Mesenchymal stem cell (in vitro differentiated cells and primary cell): ENCODE measurements at regions not wholly inside any gene's neighbourhood (a gene's known extent, or its start where the extent isn't known, plus 50 kb on each side); places are given as distances from the start of the nearest gene placed in this dataset.
A peak's percentile ranks its signal among the peaks of the same experiment; 100 is the strongest.

Experiments used
- DNase-seq: peaks from one replicate; pipeline ENCODE4 v3.0.0-alpha.2; 2013
- H2AFZ ChIP-seq: one replicate; pipeline ENCODE4 v1.6.1; 2013; ENCODE audit warnings: low read depth, mild to moderate bottlenecking, control low read depth, inconsistent platforms, low read length, moderate library complexity
- H2AK5ac ChIP-seq: 2 replicates; pipeline ENCODE4 v1.6.1; 2013; ENCODE audit warnings: low read length, moderate library complexity, mild to moderate bottlenecking, inconsistent platforms; ENCODE audit not compliant: severe bottlenecking
- H2BK120ac ChIP-seq: one replicate; pipeline ENCODE4 v1.6.1; 2013; ENCODE audit warnings: low read depth, mild to moderate bottlenecking, inconsistent platforms, low read length, moderate library complexity
- H2BK12ac ChIP-seq, 2 experiments: one replicate each; pipeline ENCODE4 v1.6.1; 2013; ENCODE audit warnings: inconsistent platforms in 2 of 2, low read length in 2 of 2, mild to moderate bottlenecking in 2 of 2, moderate library complexity in 2 of 2, control low read depth in 1 of 2
- H2BK15ac ChIP-seq: one replicate; pipeline ENCODE4 v1.6.1; 2013; ENCODE audit warnings: mild to moderate bottlenecking, low read depth, inconsistent platforms; ENCODE audit not compliant: poor library complexity, severe bottlenecking
- H2BK5ac ChIP-seq: 2 replicates; pipeline ENCODE4 v1.6.1; 2013; ENCODE audit warnings: low read depth, mild to moderate bottlenecking, low read length, control low read depth, inconsistent platforms; ENCODE audit not compliant: poor library complexity, severe bottlenecking
- H3K14ac ChIP-seq, 2 experiments: one replicate each; pipeline ENCODE4 v1.6.1; 2013; ENCODE audit warnings: inconsistent platforms in 2 of 2, low read length in 2 of 2, control low read depth in 1 of 2, mild to moderate bottlenecking in 1 of 2, moderate library complexity in 1 of 2
- H3K18ac ChIP-seq, 2 experiments: one replicate each; pipeline ENCODE4 v1.6.1; 2013; ENCODE audit warnings: inconsistent platforms in 2 of 2, low read length in 2 of 2, control low read depth in 1 of 2, low read depth in 1 of 2, mild to moderate bottlenecking in 1 of 2
- H3K23ac ChIP-seq, 2 experiments: one replicate each; pipeline ENCODE4 v1.6.1; 2013; ENCODE audit warnings: inconsistent platforms in 2 of 2, low read length in 2 of 2, mild to moderate bottlenecking in 2 of 2, moderate library complexity in 2 of 2, control low read depth in 1 of 2
- H3K27ac ChIP-seq: 2 replicates; pipeline ENCODE4 v1.5.1; 2013; ENCODE audit warnings: mild to moderate bottlenecking, moderate library complexity, low read length, control low read depth, inconsistent platforms; ENCODE audit not compliant: poor library complexity, severe bottlenecking
- H3K27me3 ChIP-seq, 2 experiments: 2 replicates each; pipeline versions ENCODE4 v1.6.1 to v1.7.0; 2013; ENCODE audit warnings: low read length in 2 of 2, mild to moderate bottlenecking in 2 of 2, moderate library complexity in 2 of 2, control low read depth in 1 of 2, inconsistent platforms in 1 of 2; ENCODE audit not compliant: control insufficient read depth in 1 of 2, insufficient read depth in 1 of 2
- H3K36me3 ChIP-seq, 2 experiments: 2 replicates each; pipeline versions ENCODE4 v1.6.1 to v1.7.0; 2013; ENCODE audit warnings: low read length in 2 of 2, control low read depth in 1 of 2, inconsistent platforms in 1 of 2, low read depth in 1 of 2, mild to moderate bottlenecking in 1 of 2; ENCODE audit not compliant: insufficient read depth in 2 of 2, control insufficient read depth in 1 of 2
- H3K4ac ChIP-seq, 2 experiments: one replicate each; pipeline ENCODE4 v1.6.1; 2013; ENCODE audit warnings: inconsistent platforms in 2 of 2, low read length in 2 of 2, mild to moderate bottlenecking in 2 of 2, moderate library complexity in 2 of 2, control low read depth in 1 of 2, low read depth in 1 of 2
- H3K4me1 ChIP-seq: 2 replicates; pipeline ENCODE4 v1.6.1; 2013; ENCODE audit warnings: low read depth, low read length, control low read depth; ENCODE audit not compliant: control insufficient read depth, insufficient read depth
- H3K4me2 ChIP-seq: 2 replicates; pipeline ENCODE4 v1.6.1; 2013; ENCODE audit warnings: low read length, mild to moderate bottlenecking, inconsistent platforms; ENCODE audit not compliant: poor library complexity, severe bottlenecking
- H3K4me3 ChIP-seq, 2 experiments: 2 replicates each; pipeline versions ENCODE4 v1.5.1 to v1.7.0; 2013; ENCODE audit warnings: low read length in 2 of 2, mild to moderate bottlenecking in 2 of 2, control low read depth in 1 of 2, low read depth in 1 of 2; ENCODE audit not compliant: insufficient read depth in 1 of 2
- H3K79me1 ChIP-seq: replicated peaks from 2 replicates; pipeline ENCODE4 v1.6.1; 2013; ENCODE audit warnings: mild to moderate bottlenecking, control low read depth, low read length, inconsistent platforms; ENCODE audit not compliant: poor library complexity, severe bottlenecking
- H3K9ac ChIP-seq: 2 replicates; pipeline ENCODE4 v1.7.0; 2013; ENCODE audit warnings: mild to moderate bottlenecking, low read length, moderate library complexity
- H3K9me3 ChIP-seq: 2 replicates; pipeline ENCODE4 v1.7.0; 2013; ENCODE audit warnings: mild to moderate bottlenecking, low read length; ENCODE audit not compliant: control insufficient read depth
- H4K8ac ChIP-seq: one replicate; pipeline ENCODE4 v1.6.1; 2013; ENCODE audit warnings: inconsistent platforms, mild to moderate bottlenecking, low read length, moderate library complexity
- H4K91ac ChIP-seq: one replicate; pipeline ENCODE4 v1.6.1; 2013; ENCODE audit warnings: mild to moderate bottlenecking, low read length, inconsistent platforms
- WGBS: methylation state at CpG from one replicate; pipeline ENCODE4 v1.1.7; 2013; ENCODE audit warnings: mixed read lengths; 5-methylcytosine and 5-hydroxymethylcytosine counted together

GRCh38 chr6:56904068-56904467 lies 50.8 kb upstream of the BEND6 start:
- Histone ChIP-seq H3K4ac (no peak overlapping the region), H2BK120ac (no peak overlapping the region), H4K91ac (no peak overlapping the region), H2AFZ (no peak overlapping the region), H3K4me2 (no peak overlapping the region), H3K4me1 (no peaks in the 10 kb centered on the region), H2BK15ac (no peak overlapping the region), H3K4me3 (no peak overlapping the region), H3K9me3 (no peaks in the 10 kb centered on the region), H3K9ac (peak overlapping the region; percentile 38), H2BK5ac (no peak overlapping the region), H3K18ac (no peak overlapping the region), H2AK5ac (no peak overlapping the region), H3K23ac (no peak overlapping the region), H2BK12ac (no peak overlapping the region), H4K8ac (no peak overlapping the region), H3K36me3 (peaks cover 3 to 18% of the 10 kb centered on the region in 2 experiments), H3K27ac (no peak overlapping the region), H3K14ac (no peak overlapping the region), H3K27me3 (no peaks in the 10 kb centered on the region), H3K79me1 (peaks cover 15% of the 10 kb centered on the region)
- WGBS: no CpG with 5 or more reads among the region's 3 CpGs
- no peak for DNase-seq

- H2BK12ac ChIP-seq: no peak overlapping the region
- peak overlapping the region; percentile 16 for H4K8ac ChIP-seq
- 65% methylated on average over 5 of the region's 6 CpGs for WGBS
- peak; percentile 46 for DNase-seq
- no peaks in the 10 kb centered on the region for H3K27me3 ChIP-seq
- no peaks in the 10 kb centered on the region for H3K9me3 ChIP-seq
- H3K79me1 ChIP-seq: peaks cover 15% of the 10 kb centered on the region
- H2BK15ac ChIP-seq: no peak overlapping the region
- H2AK5ac ChIP-seq: peak overlapping the region; percentile 40
- H3K4ac ChIP-seq: peak overlapping the region in 1 of 2 experiments; percentile 17
- no peak overlapping the region for H3K4me2 ChIP-seq
- H4K91ac ChIP-seq: no peak overlapping the region
- no peak overlapping the region for H3K23ac ChIP-seq
- no peak overlapping the region for H2AFZ ChIP-seq
- no peaks in the 10 kb centered on the region for H3K4me1 ChIP-seq
- peak overlapping the region; percentile 73 for H3K9ac ChIP-seq
- H2BK120ac ChIP-seq: no peak overlapping the region
- H3K18ac ChIP-seq: peak overlapping the region in 1 of 2 experiments; percentile 34
- H3K4me3 ChIP-seq: peak overlapping the region in 1 of 2 experiments; percentile 64
- peaks cover 3 to 31% of the 10 kb centered on the region in 2 experiments for H3K36me3 ChIP-seq
- no peak overlapping the region for H2BK5ac ChIP-seq
- H3K27ac ChIP-seq: no peak overlapping the region
- H3K14ac ChIP-seq: no peak overlapping the region
These were observed 52.1 kb upstream of the BEND6 start for GRCh38 chr6:56902641-56903464.

- Histone ChIP-seq H2BK12ac (no peak overlapping the region), H3K14ac (no peak overlapping the region), H2BK5ac (no peak overlapping the region), H2AK5ac (peak overlapping the region; percentile 10), H2BK15ac (no peak overlapping the region), H3K4me1 (no peaks in the 10 kb centered on the region), H3K27me3 (no peaks in the 10 kb centered on the region), H3K79me1 (peaks cover 12% of the 10 kb centered on the region), H3K9ac (no peak overlapping the region), H3K4me3 (no peak overlapping the region), H3K4me2 (no peak overlapping the region), H2AFZ (no peak overlapping the region), H4K8ac (no peak overlapping the region), H3K27ac (no peak overlapping the region), H3K36me3 (peaks cover 3 to 45% of the 10 kb centered on the region in 2 experiments), H3K23ac (no peak overlapping the region), H3K18ac (no peak overlapping the region), H3K9me3 (no peaks in the 10 kb centered on the region), H2BK120ac (no peak overlapping the region), H3K4ac (no peak overlapping the region), H4K91ac (no peak overlapping the region)
- 91% methylated on average over 5 of the region's 5 CpGs for WGBS
- no peak for DNase-seq
These were observed 54.1 kb upstream of the BEND6 start for GRCh38 chr6:56900784-56901183.

- no peaks in the 10 kb centered on the region for H3K4me1 ChIP-seq
- WGBS: 99% methylated on average over 2 of the region's 2 CpGs
- no peak overlapping the region for H2AFZ ChIP-seq
These were observed 55.2 kb upstream of the BEND6 start for GRCh38 chr6:56899753-56900152.

More at GRCh38 chr6:56899753-56900152, 55.2 kb upstream of the BEND6 start:
- H3K23ac ChIP-seq: no peak overlapping the region
- H3K18ac ChIP-seq: no peak overlapping the region
- H3K4me3 ChIP-seq: no peak overlapping the region
- DNase-seq: no peak
- peaks cover 9% of the 10 kb centered on the region for H3K79me1 ChIP-seq
- no peak overlapping the region for H3K27ac ChIP-seq
- peak overlapping the region; percentile 20 for H2AK5ac ChIP-seq
- H3K4me2 ChIP-seq: no peak overlapping the region
- H3K14ac ChIP-seq: no peak overlapping the region
- no peak overlapping the region for H2BK15ac ChIP-seq
- no peak overlapping the region for H2BK120ac ChIP-seq
- no peak overlapping the region for H3K4ac ChIP-seq
- H3K9ac ChIP-seq: peak overlapping the region; percentile 25
- H2BK5ac ChIP-seq: no peak overlapping the region
- peaks cover 3 to 45% of the 10 kb centered on the region in 2 experiments for H3K36me3 ChIP-seq
- no peak overlapping the region for H2BK12ac ChIP-seq
- H3K27me3 ChIP-seq: no peaks in the 10 kb centered on the region
- H4K8ac ChIP-seq: no peak overlapping the region
- no peaks in the 10 kb centered on the region for H3K9me3 ChIP-seq
- no peak overlapping the region for H4K91ac ChIP-seq
